SHP77 (cell line): ENCODE measurements at regions not wholly inside any gene's neighbourhood (a gene's known extent, or its start where the extent isn't known, plus 50 kb on each side); places are given as distances from the start of the nearest gene placed in this dataset.

Experiments used
- DNase-seq, 2 experiments: peaks; one replicate each; lab custom pipeline; 2025; lab: John Stamatoyannopoulos, UW

GRCh38 chr3:16114429-16114828 is 60.1 kb upstream of the GALNT15 start:
- no peak for DNase-seq

- no peak for DNase-seq
Measured at GRCh38 chr3:16114930-16115329, 59.5 kb upstream of the GALNT15 start.

- peak; percentile 12 to 40 for DNase-seq
Measured at GRCh38 chr3:16118396-16118795, 56.1 kb upstream of the GALNT15 start.

- no peak for DNase-seq
Measured at GRCh38 chr3:16119887-16120286, 54.6 kb upstream of the GALNT15 start.

GRCh38 chr3:16121391-16121790 is 53.1 kb upstream of the GALNT15 start:
- DNase-seq, result no peak

- DNase-seq, result no peak
Measured at GRCh38 chr3:16122155-16122554, 52.3 kb upstream of the GALNT15 start.

- DNase-seq, result no peak
Measured at GRCh38 chr3:16122661-16123060, 51.8 kb upstream of the GALNT15 start.

- no peak for DNase-seq
Measured at GRCh38 chr3:16124636-16125035, 49.8 kb upstream of the GALNT15 start.
